H1 (cell line): ENCODE measurements at regions not wholly inside any gene's neighbourhood (a gene's known extent, or its start where the extent isn't known, plus 50 kb on each side); places are given as distances from the start of the nearest gene placed in this dataset.

Experiments used
- EZH2 ChIP-seq: fragments of 200-600 bp; sonication (generic); IDR thresholded peaks from 2 replicates; pipeline ENCODE4 v1.7.1; 2012; ENCODE audit warnings: low read depth, mild to moderate bottlenecking, moderate library complexity, low read length, inconsistent platforms; ENCODE audit not compliant: severe bottlenecking
- HDAC6 ChIP-seq: IDR thresholded peaks from one replicate; pipeline ENCODE4 v1.7.1; 2012; ENCODE audit warnings: low read depth, mild to moderate bottlenecking, inconsistent platforms, low read length, moderate library complexity
- MAFK ChIP-seq: IDR thresholded peaks from 2 replicates; pipeline ENCODE4 v1.6.1; 2012; ENCODE audit warnings: low read depth, mild to moderate bottlenecking, improper control_type of control experiment, low read length
- NRF1 ChIP-seq: IDR thresholded peaks from 2 replicates; pipeline ENCODE4 v1.6.1; 2011; ENCODE audit warnings: mild to moderate bottlenecking, low read depth, low read length, improper control_type of control experiment
- RAD21 ChIP-seq, 2 experiments: IDR thresholded peaks in 1 of 2; conservative IDR thresholded peaks in 1 of 2; 2 replicates each; pipeline ENCODE4 v1.6.1; 2011; ENCODE audit warnings: low read depth in 2 of 2, low read length in 2 of 2, improper control_type of control experiment in 1 of 2, inconsistent platforms in 1 of 2, mild to moderate bottlenecking in 1 of 2, moderate library complexity in 1 of 2
- SAP30 ChIP-seq: fragments of 300-600 bp; sonication (generic); IDR thresholded peaks from 2 replicates; pipeline ENCODE4 v1.7.1; 2012; ENCODE audit warnings: low read length, moderate library complexity, mild to moderate bottlenecking, inconsistent platforms; ENCODE audit not compliant: insufficient read depth, insufficient replicate concordance
- SP1 ChIP-seq: IDR thresholded peaks from 2 replicates; pipeline ENCODE4 v1.6.1; 2011; ENCODE audit warnings: low read depth, low read length
- TEAD4 ChIP-seq: IDR thresholded peaks from 2 replicates; pipeline ENCODE4 v1.6.1; 2012; ENCODE audit warnings: low read depth, low read length, inconsistent platforms, mixed read lengths
- YY1 ChIP-seq: IDR thresholded peaks from 2 replicates; pipeline ENCODE4 v1.6.1; 2011; ENCODE audit warnings: low read depth, mild to moderate bottlenecking, low read length
- TF ChIP-seq, protein P1 (sequence below): fragments of 300-600 bp; sonication (generic); IDR thresholded peaks from 2 replicates; pipeline ENCODE4 v1.7.1; 2012; ENCODE audit warnings: low read length, moderate library complexity, mild to moderate bottlenecking, inconsistent platforms; ENCODE audit not compliant: insufficient replicate concordance
- TF ChIP-seq, protein P2 (sequence below): IDR thresholded peaks from 2 replicates; pipeline ENCODE4 v1.6.1; 2011; ENCODE audit warnings: low read length, improper control_type of control experiment

DNA sequence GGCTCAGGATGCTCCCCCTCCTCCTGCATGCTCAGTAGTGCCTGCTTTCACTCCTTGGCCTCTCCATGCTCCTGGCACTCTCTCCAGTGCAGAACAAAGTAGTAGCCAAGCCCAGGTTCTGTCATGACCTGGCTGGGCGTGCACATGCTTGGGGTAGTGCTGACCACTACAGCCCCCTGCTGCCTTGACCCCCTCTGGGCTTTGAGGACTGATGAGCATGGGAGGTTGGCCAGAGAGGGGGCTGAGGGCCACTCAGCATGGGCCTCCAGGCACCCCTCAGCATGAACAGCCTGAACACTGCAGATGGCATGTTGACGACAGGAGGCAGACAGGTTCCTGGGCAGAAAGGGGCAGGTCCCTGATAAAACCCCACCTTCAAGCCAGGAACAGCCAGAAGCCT lies 935.7 kb upstream of the PRMT6 start (continued):
- TF ChIP-seq, protein P1, sequence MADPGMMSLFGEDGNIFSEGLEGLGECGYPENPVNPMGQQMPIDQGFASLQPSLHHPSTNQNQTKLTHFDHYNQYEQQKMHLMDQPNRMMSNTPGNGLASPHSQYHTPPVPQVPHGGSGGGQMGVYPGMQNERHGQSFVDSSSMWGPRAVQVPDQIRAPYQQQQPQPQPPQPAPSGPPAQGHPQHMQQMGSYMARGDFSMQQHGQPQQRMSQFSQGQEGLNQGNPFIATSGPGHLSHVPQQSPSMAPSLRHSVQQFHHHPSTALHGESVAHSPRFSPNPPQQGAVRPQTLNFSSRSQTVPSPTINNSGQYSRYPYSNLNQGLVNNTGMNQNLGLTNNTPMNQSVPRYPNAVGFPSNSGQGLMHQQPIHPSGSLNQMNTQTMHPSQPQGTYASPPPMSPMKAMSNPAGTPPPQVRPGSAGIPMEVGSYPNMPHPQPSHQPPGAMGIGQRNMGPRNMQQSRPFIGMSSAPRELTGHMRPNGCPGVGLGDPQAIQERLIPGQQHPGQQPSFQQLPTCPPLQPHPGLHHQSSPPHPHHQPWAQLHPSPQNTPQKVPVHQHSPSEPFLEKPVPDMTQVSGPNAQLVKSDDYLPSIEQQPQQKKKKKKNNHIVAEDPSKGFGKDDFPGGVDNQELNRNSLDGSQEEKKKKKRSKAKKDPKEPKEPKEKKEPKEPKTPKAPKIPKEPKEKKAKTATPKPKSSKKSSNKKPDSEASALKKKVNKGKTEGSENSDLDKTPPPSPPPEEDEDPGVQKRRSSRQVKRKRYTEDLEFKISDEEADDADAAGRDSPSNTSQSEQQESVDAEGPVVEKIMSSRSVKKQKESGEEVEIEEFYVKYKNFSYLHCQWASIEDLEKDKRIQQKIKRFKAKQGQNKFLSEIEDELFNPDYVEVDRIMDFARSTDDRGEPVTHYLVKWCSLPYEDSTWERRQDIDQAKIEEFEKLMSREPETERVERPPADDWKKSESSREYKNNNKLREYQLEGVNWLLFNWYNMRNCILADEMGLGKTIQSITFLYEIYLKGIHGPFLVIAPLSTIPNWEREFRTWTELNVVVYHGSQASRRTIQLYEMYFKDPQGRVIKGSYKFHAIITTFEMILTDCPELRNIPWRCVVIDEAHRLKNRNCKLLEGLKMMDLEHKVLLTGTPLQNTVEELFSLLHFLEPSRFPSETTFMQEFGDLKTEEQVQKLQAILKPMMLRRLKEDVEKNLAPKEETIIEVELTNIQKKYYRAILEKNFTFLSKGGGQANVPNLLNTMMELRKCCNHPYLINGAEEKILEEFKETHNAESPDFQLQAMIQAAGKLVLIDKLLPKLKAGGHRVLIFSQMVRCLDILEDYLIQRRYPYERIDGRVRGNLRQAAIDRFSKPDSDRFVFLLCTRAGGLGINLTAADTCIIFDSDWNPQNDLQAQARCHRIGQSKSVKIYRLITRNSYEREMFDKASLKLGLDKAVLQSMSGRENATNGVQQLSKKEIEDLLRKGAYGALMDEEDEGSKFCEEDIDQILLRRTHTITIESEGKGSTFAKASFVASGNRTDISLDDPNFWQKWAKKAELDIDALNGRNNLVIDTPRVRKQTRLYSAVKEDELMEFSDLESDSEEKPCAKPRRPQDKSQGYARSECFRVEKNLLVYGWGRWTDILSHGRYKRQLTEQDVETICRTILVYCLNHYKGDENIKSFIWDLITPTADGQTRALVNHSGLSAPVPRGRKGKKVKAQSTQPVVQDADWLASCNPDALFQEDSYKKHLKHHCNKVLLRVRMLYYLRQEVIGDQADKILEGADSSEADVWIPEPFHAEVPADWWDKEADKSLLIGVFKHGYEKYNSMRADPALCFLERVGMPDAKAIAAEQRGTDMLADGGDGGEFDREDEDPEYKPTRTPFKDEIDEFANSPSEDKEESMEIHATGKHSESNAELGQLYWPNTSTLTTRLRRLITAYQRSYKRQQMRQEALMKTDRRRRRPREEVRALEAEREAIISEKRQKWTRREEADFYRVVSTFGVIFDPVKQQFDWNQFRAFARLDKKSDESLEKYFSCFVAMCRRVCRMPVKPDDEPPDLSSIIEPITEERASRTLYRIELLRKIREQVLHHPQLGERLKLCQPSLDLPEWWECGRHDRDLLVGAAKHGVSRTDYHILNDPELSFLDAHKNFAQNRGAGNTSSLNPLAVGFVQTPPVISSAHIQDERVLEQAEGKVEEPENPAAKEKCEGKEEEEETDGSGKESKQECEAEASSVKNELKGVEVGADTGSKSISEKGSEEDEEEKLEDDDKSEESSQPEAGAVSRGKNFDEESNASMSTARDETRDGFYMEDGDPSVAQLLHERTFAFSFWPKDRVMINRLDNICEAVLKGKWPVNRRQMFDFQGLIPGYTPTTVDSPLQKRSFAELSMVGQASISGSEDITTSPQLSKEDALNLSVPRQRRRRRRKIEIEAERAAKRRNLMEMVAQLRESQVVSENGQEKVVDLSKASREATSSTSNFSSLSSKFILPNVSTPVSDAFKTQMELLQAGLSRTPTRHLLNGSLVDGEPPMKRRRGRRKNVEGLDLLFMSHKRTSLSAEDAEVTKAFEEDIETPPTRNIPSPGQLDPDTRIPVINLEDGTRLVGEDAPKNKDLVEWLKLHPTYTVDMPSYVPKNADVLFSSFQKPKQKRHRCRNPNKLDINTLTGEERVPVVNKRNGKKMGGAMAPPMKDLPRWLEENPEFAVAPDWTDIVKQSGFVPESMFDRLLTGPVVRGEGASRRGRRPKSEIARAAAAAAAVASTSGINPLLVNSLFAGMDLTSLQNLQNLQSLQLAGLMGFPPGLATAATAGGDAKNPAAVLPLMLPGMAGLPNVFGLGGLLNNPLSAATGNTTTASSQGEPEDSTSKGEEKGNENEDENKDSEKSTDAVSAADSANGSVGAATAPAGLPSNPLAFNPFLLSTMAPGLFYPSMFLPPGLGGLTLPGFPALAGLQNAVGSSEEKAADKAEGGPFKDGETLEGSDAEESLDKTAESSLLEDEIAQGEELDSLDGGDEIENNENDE = no peak
- no peak for TF ChIP-seq SAP30
- no peak for TF ChIP-seq HDAC6
- no peak for TF ChIP-seq RAD21 (IDR thresholded peaks at IDR 0.05 in 1 of 2, conservative IDR thresholded peaks at IDR 0.05 in 1 of 2; ENCODE audit: low read depth in 2 of 2, low read length in 2 of 2)
- no peak for TF ChIP-seq YY1
- no peak for TF ChIP-seq SP1
- TF ChIP-seq MAFK = no peak
- TF ChIP-seq TEAD4 = no peak
- TF ChIP-seq NRF1 = no peak
- TF ChIP-seq EZH2 = no peak
- TF ChIP-seq, protein P2, sequence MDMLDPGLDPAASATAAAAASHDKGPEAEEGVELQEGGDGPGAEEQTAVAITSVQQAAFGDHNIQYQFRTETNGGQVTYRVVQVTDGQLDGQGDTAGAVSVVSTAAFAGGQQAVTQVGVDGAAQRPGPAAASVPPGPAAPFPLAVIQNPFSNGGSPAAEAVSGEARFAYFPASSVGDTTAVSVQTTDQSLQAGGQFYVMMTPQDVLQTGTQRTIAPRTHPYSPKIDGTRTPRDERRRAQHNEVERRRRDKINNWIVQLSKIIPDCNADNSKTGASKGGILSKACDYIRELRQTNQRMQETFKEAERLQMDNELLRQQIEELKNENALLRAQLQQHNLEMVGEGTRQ = no peak
